ENCODE measurements at regions not wholly inside any gene's neighbourhood (a gene's known extent, or its start where the extent isn't known, plus 50 kb on each side); places are given as distances from the start of the nearest gene placed in this dataset.

DNA sequence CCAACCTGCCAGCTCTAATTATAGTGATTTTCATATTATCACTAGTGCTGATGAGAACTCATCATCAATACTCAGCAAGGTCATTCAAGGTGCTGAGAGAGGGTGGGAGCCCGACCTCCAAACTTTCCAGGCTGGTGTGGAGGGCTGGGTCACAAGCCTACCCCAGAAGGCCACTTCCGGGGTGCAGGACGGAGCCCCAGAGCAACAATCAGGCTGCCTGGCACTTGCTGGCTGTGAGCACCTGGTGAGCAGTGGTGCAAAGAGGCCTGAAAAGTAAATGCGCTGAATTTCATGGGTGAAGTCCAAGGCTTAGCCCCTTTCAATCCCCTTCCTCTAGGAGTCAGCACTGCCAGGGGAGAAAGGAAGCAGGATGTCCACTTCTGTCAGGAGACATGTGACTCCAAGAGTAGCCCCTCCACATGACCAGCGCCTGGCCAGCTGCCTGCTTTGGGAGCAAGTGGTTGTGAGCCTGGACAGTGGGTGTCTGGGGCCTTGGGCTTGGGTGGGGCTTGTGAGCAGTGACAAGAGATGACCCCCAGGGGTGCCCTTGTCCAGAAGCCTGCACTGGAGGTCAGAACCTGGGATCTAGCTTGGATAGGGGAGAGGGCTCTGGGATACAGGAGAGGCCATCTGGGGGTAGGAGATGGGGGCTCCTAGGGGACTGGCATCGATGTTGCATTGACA lies 165.0 kb upstream of the TLE3 start:
- TF ChIP-seq POLR2AphosphoS5 (IDR thresholded peaks at IDR 0.05) (no peak), EZH2 (IDR thresholded peaks at IDR 0.05; ENCODE audit: borderline replicate concordance, insufficient read depth, low read length, poor library complexity, severe bottlenecking) (no peak), TAF1 (IDR thresholded peaks at IDR 0.05; ENCODE audit: low read depth) (no peak), EP300 (conservative IDR thresholded peaks at IDR 0.05; ENCODE audit: poor library complexity, severe bottlenecking) (no peak)
- TF ChIP-seq, protein P1, sequence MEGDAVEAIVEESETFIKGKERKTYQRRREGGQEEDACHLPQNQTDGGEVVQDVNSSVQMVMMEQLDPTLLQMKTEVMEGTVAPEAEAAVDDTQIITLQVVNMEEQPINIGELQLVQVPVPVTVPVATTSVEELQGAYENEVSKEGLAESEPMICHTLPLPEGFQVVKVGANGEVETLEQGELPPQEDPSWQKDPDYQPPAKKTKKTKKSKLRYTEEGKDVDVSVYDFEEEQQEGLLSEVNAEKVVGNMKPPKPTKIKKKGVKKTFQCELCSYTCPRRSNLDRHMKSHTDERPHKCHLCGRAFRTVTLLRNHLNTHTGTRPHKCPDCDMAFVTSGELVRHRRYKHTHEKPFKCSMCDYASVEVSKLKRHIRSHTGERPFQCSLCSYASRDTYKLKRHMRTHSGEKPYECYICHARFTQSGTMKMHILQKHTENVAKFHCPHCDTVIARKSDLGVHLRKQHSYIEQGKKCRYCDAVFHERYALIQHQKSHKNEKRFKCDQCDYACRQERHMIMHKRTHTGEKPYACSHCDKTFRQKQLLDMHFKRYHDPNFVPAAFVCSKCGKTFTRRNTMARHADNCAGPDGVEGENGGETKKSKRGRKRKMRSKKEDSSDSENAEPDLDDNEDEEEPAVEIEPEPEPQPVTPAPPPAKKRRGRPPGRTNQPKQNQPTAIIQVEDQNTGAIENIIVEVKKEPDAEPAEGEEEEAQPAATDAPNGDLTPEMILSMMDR (IDR thresholded peaks at IDR 0.05; ENCODE audit: poor library complexity, severe bottlenecking) = no peak

Data from neural cell (in vitro differentiated cells).